Gastrocnemius medialis (tissue), 4 donors: ENCODE measurements at regions not wholly inside any gene's neighbourhood (a gene's known extent, or its start where the extent isn't known, plus 50 kb on each side); places are given as distances from the start of the nearest gene placed in this dataset.

Experiments used
- POLR2A ChIP-seq, 2 donors: fragments of 450-650 bp; IDR thresholded peaks; one replicate each; pipeline ENCODE4 v1.6.1; 2017; ENCODE audit warnings: antibody characterized with exemption in 2 of 2, mild to moderate bottlenecking in 2 of 2, moderate library complexity in 2 of 2
- TF ChIP-seq, protein P1 (sequence below), 5 experiments: fragments of 450-650 bp in 3 of 5; fragments of 200-600 bp in 2 of 5; sonication (generic) in 2 of 5; IDR thresholded peaks in 4 of 5; conservative IDR thresholded peaks in 1 of 5; 1 replicate in 4 of 5; 2 replicates in 1 of 5; pipeline ENCODE4 v1.5.1; 2016 to 2019; ENCODE audit warnings: antibody characterized with exemption in 5 of 5, mild to moderate bottlenecking in 3 of 5, moderate library complexity in 3 of 5

GRCh38 chr20:48169650-48170225 is 384.5 kb upstream of the SULF2 start:
- TF ChIP-seq, protein P1, sequence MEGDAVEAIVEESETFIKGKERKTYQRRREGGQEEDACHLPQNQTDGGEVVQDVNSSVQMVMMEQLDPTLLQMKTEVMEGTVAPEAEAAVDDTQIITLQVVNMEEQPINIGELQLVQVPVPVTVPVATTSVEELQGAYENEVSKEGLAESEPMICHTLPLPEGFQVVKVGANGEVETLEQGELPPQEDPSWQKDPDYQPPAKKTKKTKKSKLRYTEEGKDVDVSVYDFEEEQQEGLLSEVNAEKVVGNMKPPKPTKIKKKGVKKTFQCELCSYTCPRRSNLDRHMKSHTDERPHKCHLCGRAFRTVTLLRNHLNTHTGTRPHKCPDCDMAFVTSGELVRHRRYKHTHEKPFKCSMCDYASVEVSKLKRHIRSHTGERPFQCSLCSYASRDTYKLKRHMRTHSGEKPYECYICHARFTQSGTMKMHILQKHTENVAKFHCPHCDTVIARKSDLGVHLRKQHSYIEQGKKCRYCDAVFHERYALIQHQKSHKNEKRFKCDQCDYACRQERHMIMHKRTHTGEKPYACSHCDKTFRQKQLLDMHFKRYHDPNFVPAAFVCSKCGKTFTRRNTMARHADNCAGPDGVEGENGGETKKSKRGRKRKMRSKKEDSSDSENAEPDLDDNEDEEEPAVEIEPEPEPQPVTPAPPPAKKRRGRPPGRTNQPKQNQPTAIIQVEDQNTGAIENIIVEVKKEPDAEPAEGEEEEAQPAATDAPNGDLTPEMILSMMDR (IDR thresholded peaks at IDR 0.05 in 4 of 5, conservative IDR thresholded peaks at IDR 0.05 in 1 of 5): no peak
- no peak for TF ChIP-seq POLR2A (IDR thresholded peaks at IDR 0.05)
